Breast epithelium (tissue), 4 donors: ENCODE measurements at regions not wholly inside any gene's neighbourhood (a gene's known extent, or its start where the extent isn't known, plus 50 kb on each side); places are given as distances from the start of the nearest gene placed in this dataset.

Experiments used
- DNase-seq, 2 donors: peaks; one replicate each; pipeline ENCODE4 v3.0.0-alpha.2; 2019; ENCODE audit warnings: low spot score in 2 of 2
- H3K27ac ChIP-seq, 2 donors: fragments of 200-600 bp; sonication (generic) in 1 of 2; one replicate each; pipeline ENCODE4 v1.5.1; 2016 to 2019; ENCODE audit warnings: mild to moderate bottlenecking in 1 of 2
- H3K27me3 ChIP-seq, 2 donors: fragments of 200-600 bp; sonication (generic) in 1 of 2; one replicate each; pipeline versions ENCODE4 v1.5.1 to v1.6.0; 2017 to 2019; ENCODE audit warnings: control low read depth in 1 of 2, mild to moderate bottlenecking in 1 of 2
- H3K36me3 ChIP-seq: fragments of 200-600 bp; one replicate; pipeline ENCODE4 v1.5.1; 2019
- H3K4me1 ChIP-seq, 2 donors: fragments of 200-600 bp; sonication (generic); one replicate each; pipeline ENCODE4 v1.5.1; 2016 to 2019; ENCODE audit warnings: control low read depth in 1 of 2
- H3K4me3 ChIP-seq, 3 donors: fragments of 200-600 bp; sonication (generic); 1 replicate in 2 of 3; 2 replicates in 1 of 3; pipeline ENCODE4 v1.5.1; 2016 to 2019; ENCODE audit warnings: mild to moderate bottlenecking in 3 of 3, moderate library complexity in 2 of 3
- H3K9me3 ChIP-seq, 2 donors: fragments of 200-600 bp; sonication (generic) in 1 of 2; one replicate each; pipeline ENCODE4 v1.5.1; 2016 to 2019; ENCODE audit warnings: control low read depth in 1 of 2
- POLR2A ChIP-seq: fragments of 450-650 bp; IDR thresholded peaks from one replicate; pipeline ENCODE4 v1.6.1; 2016; ENCODE audit warnings: antibody characterized with exemption, mild to moderate bottlenecking, moderate library complexity
- POLR2AphosphoS5 ChIP-seq, 3 donors: sonication (generic); formaldehyde crosslinking; IDR thresholded peaks; one replicate each; pipeline ENCODE4 v1.6.1; 2017; ENCODE audit warnings: antibody characterized with exemption in 3 of 3
- intact Hi-C: fragments of 100-400 bp; cut with DNase I; formaldehyde crosslinking; loops from one replicate; pipeline ENCODE4 v1.15.1; 2023; ENCODE audit warnings: low total_unique reads
- TF ChIP-seq, protein P1 (sequence below), 3 donors: fragments of 450-650 bp; IDR thresholded peaks; one replicate each; pipeline ENCODE4 v1.5.1; 2016 to 2017; ENCODE audit warnings: antibody characterized with exemption in 3 of 3, mild to moderate bottlenecking in 3 of 3, moderate library complexity in 3 of 3

DNA sequence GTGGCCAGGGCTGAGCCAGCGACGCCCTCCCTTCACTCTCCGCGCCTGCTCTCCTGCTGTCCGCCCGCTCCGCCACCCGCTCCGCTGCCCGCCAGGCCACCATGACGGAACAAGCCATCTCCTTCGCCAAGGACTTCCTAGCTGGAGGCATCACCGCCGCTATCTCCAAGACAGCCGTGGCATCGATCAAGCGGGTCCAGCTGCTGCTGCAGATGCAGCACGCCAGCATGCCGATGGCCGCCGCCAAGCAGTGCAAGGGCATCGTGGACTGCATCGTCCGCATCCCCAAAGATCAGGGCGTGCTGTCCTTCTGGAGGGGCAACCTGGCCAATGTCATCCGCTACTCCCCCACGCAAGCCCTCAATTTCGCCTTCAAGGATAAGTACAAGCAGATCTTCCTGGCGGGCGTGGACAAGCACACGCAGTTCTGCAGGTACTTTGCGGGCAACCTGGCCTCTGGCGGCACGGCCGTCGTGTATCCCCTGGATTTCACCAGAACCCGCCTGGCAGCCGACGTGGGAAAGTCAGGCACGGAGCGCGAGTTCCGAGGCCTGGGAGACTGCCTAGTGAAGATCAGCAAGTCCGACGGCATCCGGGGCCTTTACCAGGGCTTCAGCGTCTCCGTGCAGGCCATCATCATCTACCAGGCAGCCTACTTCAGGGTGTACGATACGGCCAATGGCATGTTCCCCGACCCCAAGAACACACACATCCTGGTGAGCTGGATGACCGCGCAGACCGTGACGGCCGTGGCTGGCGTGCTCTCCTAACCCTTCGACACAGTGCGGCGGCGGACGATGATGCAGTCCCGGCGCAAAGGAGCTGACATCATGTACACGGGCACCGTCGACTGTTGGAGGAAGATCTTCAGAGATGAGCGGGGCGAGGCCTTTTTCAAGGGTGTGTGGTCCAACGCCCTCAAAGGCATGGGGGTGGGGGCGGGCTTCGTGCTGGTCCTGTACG is 1130.4 kb upstream of the ACO1 start:
- no peaks in the 10 kb centered on the region for H3K4me1 ChIP-seq
- TF ChIP-seq POLR2A, result no peak
- TF ChIP-seq, protein P1, sequence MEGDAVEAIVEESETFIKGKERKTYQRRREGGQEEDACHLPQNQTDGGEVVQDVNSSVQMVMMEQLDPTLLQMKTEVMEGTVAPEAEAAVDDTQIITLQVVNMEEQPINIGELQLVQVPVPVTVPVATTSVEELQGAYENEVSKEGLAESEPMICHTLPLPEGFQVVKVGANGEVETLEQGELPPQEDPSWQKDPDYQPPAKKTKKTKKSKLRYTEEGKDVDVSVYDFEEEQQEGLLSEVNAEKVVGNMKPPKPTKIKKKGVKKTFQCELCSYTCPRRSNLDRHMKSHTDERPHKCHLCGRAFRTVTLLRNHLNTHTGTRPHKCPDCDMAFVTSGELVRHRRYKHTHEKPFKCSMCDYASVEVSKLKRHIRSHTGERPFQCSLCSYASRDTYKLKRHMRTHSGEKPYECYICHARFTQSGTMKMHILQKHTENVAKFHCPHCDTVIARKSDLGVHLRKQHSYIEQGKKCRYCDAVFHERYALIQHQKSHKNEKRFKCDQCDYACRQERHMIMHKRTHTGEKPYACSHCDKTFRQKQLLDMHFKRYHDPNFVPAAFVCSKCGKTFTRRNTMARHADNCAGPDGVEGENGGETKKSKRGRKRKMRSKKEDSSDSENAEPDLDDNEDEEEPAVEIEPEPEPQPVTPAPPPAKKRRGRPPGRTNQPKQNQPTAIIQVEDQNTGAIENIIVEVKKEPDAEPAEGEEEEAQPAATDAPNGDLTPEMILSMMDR (IDR thresholded peaks at IDR 0.05), result no peak
- no peak for TF ChIP-seq POLR2AphosphoS5 (IDR thresholded peaks at IDR 0.05)
- H3K9me3 ChIP-seq, result peaks cover 7 to 13% of the 10 kb centered on the region in 2 donors
- no peak overlapping the region for H3K4me3 ChIP-seq
- no peaks in the 10 kb centered on the region for H3K36me3 ChIP-seq
- no peak overlapping the region for H3K27ac ChIP-seq
- no peaks in the 10 kb centered on the region for H3K27me3 ChIP-seq
- intact Hi-C loops, result no loop called here
- no peak for DNase-seq

DNA sequence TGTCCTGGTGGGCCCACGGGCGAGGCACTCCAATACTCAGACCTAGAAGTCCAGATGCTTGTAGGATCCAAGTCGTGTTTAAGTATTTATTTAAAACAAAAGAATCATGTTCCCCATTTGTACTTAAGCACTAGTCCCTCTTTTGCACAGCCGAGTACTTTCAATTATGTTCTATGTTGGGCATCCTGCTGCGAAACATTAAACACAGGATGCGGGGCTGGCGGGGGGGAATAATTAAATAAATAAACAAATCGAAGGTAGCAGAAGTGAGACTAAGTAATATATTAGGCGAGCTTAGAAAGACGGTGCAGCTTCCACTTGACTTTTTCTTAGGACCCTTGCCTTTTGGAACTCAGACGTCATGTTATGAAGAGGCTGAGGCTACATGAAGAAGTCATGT is 1129.2 kb upstream of the ACO1 start:
- Histone ChIP-seq H3K4me3 (no peak overlapping the region), H3K27me3 (no peaks in the 10 kb centered on the region), H3K27ac (no peak overlapping the region), H3K9me3 (peaks cover 7 to 13% of the 10 kb centered on the region in 2 donors), H3K36me3 (no peaks in the 10 kb centered on the region), H3K4me1 (no peaks in the 10 kb centered on the region)
- TF ChIP-seq POLR2A, result no peak
- no peak for TF ChIP-seq POLR2AphosphoS5 (IDR thresholded peaks at IDR 0.05)
- TF ChIP-seq, protein P1 (IDR thresholded peaks at IDR 0.05), result no peak
- intact Hi-C loops, result no loop called here
- DNase-seq, result no peak

DNA sequence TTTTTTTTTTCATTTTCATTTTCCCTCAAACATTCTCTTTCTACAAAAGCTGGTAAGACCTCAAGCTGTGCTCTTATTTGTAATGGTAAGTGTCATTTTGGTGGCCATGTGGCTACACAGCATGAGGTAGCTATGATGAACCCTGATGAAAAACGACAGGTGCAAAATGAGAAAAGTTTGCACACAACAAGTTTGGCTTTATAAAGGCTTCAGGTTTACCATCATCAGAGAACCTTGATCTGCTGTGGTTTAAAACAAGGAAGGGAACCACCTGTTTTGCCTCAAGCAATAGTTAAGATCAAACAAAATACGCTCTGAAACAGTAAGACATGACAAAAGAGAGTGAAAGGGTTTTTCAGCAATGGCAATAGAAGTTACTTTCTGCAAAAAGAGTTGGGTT is 1124.6 kb upstream of the ACO1 start:
- Histone ChIP-seq H3K27me3 (no peaks in the 10 kb centered on the region), H3K4me1 (no peaks in the 10 kb centered on the region), H3K36me3 (peaks cover 4% of the 10 kb centered on the region), H3K4me3 (no peak overlapping the region), H3K27ac (no peak overlapping the region), H3K9me3 (no peaks in the 10 kb centered on the region)
- DNase-seq, result no peak
- intact Hi-C loops, result no loop called here
- TF ChIP-seq POLR2AphosphoS5 (IDR thresholded peaks at IDR 0.05) (no peak), POLR2A (no peak)
- TF ChIP-seq, protein P1 (IDR thresholded peaks at IDR 0.05), result no peak

DNA sequence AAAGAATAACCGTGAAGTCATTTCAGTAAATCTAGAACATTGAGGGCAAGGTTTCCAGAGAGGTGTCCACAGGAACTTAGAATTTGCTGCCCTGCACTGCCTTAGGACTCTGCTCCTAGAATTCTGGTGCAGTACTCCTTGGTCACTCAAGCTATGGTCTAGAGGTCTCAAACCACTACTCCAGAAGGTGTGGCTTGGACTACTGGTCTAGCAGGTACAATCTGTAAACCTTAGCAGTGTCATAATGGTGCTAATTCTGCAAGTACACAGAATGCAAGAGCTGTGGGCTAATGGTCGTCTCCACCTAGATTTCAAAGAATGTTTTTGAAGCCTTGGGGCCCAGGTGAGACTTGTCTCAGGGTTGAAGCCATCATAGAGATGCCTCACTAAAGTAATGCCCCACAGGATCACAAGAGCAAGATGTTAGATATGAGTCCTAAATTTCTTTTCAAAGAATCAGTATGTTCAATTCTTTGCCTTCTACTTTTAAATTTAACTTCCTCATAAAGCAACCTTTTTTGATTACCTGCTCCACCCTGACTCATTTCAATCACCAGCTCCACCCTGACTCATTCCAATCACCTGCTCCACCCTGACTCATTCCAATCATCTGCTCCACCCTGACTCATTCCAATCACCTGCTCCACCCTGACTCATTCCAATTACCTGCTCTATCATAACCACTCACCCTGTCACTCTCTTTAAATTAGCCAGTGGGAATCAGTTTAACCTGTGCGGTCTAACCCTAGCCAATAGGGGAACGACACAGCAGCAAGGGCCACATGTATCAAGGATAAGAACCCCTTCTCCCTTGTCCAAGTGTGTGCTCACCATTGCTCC is 1111.8 kb upstream of the ACO1 start:
- no peak for DNase-seq
- H3K4me1 ChIP-seq, result no peaks in the 10 kb centered on the region
- intact Hi-C loops, result loop anchor here (10.0 kb wide), 1 partner anchor 412 kb away; no protein-coding TSS in a partner anchor
- no peaks in the 10 kb centered on the region for H3K27me3 ChIP-seq
- no peak overlapping the region for H3K27ac ChIP-seq
- TF ChIP-seq POLR2A (no peak), POLR2AphosphoS5 (IDR thresholded peaks at IDR 0.05) (no peak)
- TF ChIP-seq, protein P1 (IDR thresholded peaks at IDR 0.05), result no peak
- H3K4me3 ChIP-seq, result no peak overlapping the region
- no peaks in the 10 kb centered on the region for H3K36me3 ChIP-seq
- no peaks in the 10 kb centered on the region for H3K9me3 ChIP-seq
